H1 (cell line): ENCODE measurements at regions not wholly inside any gene's neighbourhood (a gene's known extent, or its start where the extent isn't known, plus 50 kb on each side); places are given as distances from the start of the nearest gene placed in this dataset.

Experiments
- BACH1 ChIP-seq: IDR thresholded peaks from 2 replicates; pipeline ENCODE4 v1.6.1; 2012; ENCODE audit warnings: low read length, improper control_type of control experiment
- HDAC2 ChIP-seq, 2 experiments: fragments of 300-600 bp in 1 of 2; sonication (generic) in 1 of 2; IDR thresholded peaks; 2 replicates each; pipeline ENCODE4 v1.6.1; 2011 to 2012; ENCODE audit warnings: low read depth in 2 of 2, low read length in 2 of 2, mild to moderate bottlenecking in 2 of 2, moderate library complexity in 2 of 2, borderline replicate concordance in 1 of 2, inconsistent platforms in 1 of 2
- POLR2AphosphoS5 ChIP-seq: IDR thresholded peaks from 2 replicates; pipeline ENCODE4 v1.6.1; 2011; ENCODE audit warnings: low read depth, low read length
- TF ChIP-seq, protein P1 (sequence below): IDR thresholded peaks from 2 replicates; pipeline ENCODE4 v1.6.1; 2012; ENCODE audit warnings: inconsistent platforms

DNA sequence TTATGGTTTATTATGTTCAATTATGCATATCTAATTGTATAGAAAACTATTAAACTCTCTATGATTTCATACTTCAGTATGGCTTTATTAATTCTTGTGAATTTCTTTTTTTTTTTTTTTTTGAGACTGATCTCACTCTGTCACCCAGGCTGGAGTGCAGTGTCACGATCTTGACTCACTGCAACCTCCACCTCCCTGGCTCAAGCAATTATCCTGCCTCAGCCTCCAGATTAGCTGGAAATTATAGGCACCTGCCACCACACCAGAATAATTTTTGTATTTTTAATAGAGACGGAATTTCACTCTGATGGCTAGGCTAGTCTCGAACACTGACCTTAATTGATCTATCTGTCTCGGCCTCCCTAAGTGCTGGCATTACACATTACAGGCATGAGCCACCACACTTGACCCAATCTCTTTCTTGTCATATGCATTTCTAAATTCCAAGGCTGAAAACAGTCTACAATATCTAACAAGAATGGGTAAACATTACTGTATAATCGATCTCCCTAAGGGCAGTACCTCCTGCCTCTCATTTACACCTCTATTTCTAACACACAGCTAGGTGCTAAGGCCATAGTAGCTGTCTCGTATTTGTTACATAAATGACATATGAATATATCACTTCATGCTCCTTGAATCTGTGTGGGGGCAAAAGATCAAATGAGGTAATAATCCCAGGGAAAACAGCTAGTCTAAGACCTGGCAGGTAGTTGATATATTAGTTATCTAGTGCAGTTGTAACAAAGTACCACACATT is 258.2 kb upstream of the CDH8 start (continued):
- no peak for TF ChIP-seq HDAC2 (IDR thresholded peaks at IDR 0.05; ENCODE audit: borderline replicate concordance in 1 of 2, low read depth in 2 of 2, low read length in 2 of 2)
- no peak for TF ChIP-seq BACH1
- TF ChIP-seq, protein P1, sequence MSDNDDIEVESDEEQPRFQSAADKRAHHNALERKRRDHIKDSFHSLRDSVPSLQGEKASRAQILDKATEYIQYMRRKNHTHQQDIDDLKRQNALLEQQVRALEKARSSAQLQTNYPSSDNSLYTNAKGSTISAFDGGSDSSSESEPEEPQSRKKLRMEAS = no peak
- no peak for TF ChIP-seq POLR2AphosphoS5
- TF ChIP-seq, all 59 proteins: peak for 0
